Trophoblast cell (in vitro differentiated cells and primary cell): ENCODE measurements at regions not wholly inside any gene's neighbourhood (a gene's known extent, or its start where the extent isn't known, plus 50 kb on each side); places are given as distances from the start of the nearest gene placed in this dataset.
A peak's percentile ranks its signal among the peaks of the same experiment; 100 is the strongest.

Experiments used
- DNase-seq, 2 donors: peaks; one replicate each; pipeline ENCODE4 v3.0.0-alpha.2; 2016
- H2AFZ ChIP-seq: 2 replicates; pipeline ENCODE4 v1.6.1; 2013; ENCODE audit warnings: low read length, moderate library complexity, mild to moderate bottlenecking; ENCODE audit not compliant: insufficient read depth, poor library complexity
- H2AK5ac ChIP-seq: 2 replicates; pipeline ENCODE4 v1.6.1; 2013; ENCODE audit warnings: mild to moderate bottlenecking, low read length
- H2BK120ac ChIP-seq: 2 replicates; pipeline ENCODE4 v1.6.1; 2013; ENCODE audit warnings: low read length, mild to moderate bottlenecking, moderate library complexity; ENCODE audit not compliant: insufficient read depth, poor library complexity
- H2BK12ac ChIP-seq: 2 replicates; pipeline ENCODE4 v1.6.1; 2013; ENCODE audit warnings: mild to moderate bottlenecking, low read length, moderate library complexity
- H2BK5ac ChIP-seq: 2 replicates; pipeline ENCODE4 v1.6.1; 2013; ENCODE audit warnings: low read length, low read depth, moderate library complexity, mild to moderate bottlenecking; ENCODE audit not compliant: poor library complexity
- H3K14ac ChIP-seq: 2 replicates; pipeline ENCODE4 v1.6.1; 2013; ENCODE audit warnings: mild to moderate bottlenecking, low read length
- H3K18ac ChIP-seq: 2 replicates; pipeline ENCODE4 v1.6.1; 2013; ENCODE audit warnings: mild to moderate bottlenecking, low read length
- H3K23ac ChIP-seq: 2 replicates; pipeline ENCODE4 v1.6.1; 2013; ENCODE audit warnings: low read length
- H3K27ac ChIP-seq: 2 replicates; pipeline ENCODE4 v1.5.1; 2013; ENCODE audit warnings: low read depth, mild to moderate bottlenecking, inconsistent platforms, low read length, moderate library complexity
- H3K27me3 ChIP-seq: 2 replicates; pipeline ENCODE4 v1.6.1; 2013; ENCODE audit warnings: inconsistent platforms, mild to moderate bottlenecking, low read length, moderate library complexity; ENCODE audit not compliant: insufficient read depth
- H3K36me3 ChIP-seq, 2 experiments: 1 replicate in 1 of 2; 2 replicates in 1 of 2; pipeline ENCODE4 v1.6.1; 2013; ENCODE audit warnings: low read length in 2 of 2, mild to moderate bottlenecking in 2 of 2, moderate library complexity in 1 of 2; ENCODE audit not compliant: insufficient read depth in 2 of 2, control insufficient read depth in 1 of 2
- H3K4ac ChIP-seq: 2 replicates; pipeline ENCODE4 v1.6.1; 2013; ENCODE audit warnings: low read depth, mild to moderate bottlenecking, low read length, moderate library complexity
- H3K4me1 ChIP-seq, 2 experiments: 1 replicate in 1 of 2; 2 replicates in 1 of 2; pipeline ENCODE4 v1.6.1; 2013; ENCODE audit warnings: low read length in 2 of 2, mild to moderate bottlenecking in 2 of 2, moderate library complexity in 1 of 2; ENCODE audit not compliant: insufficient read depth in 2 of 2, control insufficient read depth in 1 of 2
- H3K4me2 ChIP-seq: 2 replicates; pipeline ENCODE4 v1.6.1; 2013; ENCODE audit warnings: inconsistent platforms, mild to moderate bottlenecking, low read length, moderate library complexity
- H3K4me3 ChIP-seq: 2 replicates; pipeline ENCODE4 v1.5.1; 2013; ENCODE audit warnings: mild to moderate bottlenecking, low read depth, low read length, inconsistent platforms
- H3K79me1 ChIP-seq: one replicate; pipeline ENCODE4 v1.6.1; 2013; ENCODE audit warnings: low read length
- H3K79me2 ChIP-seq: 2 replicates; pipeline ENCODE4 v1.6.1; 2013; ENCODE audit warnings: low read length, mild to moderate bottlenecking; ENCODE audit not compliant: control insufficient read depth, insufficient read depth, poor library complexity
- H3K9ac ChIP-seq: 2 replicates; pipeline ENCODE4 v1.6.1; 2013; ENCODE audit warnings: mild to moderate bottlenecking, low read length
- H3K9me3 ChIP-seq: 2 replicates; pipeline ENCODE4 v1.6.1; 2013; ENCODE audit warnings: low read depth, mild to moderate bottlenecking, control low read depth, inconsistent platforms, low read length; ENCODE audit not compliant: insufficient read depth
- H4K12ac ChIP-seq: 2 replicates; pipeline ENCODE4 v1.6.1; 2013; ENCODE audit warnings: low read depth, mild to moderate bottlenecking, low read length, moderate library complexity
- H4K8ac ChIP-seq: 2 replicates; pipeline ENCODE4 v1.6.1; 2013; ENCODE audit warnings: low read depth, mild to moderate bottlenecking, low read length, moderate library complexity
- H4K91ac ChIP-seq: one replicate; pipeline ENCODE4 v1.6.1; 2013; ENCODE audit warnings: low read depth, mild to moderate bottlenecking, low read length, moderate library complexity
- WGBS: extraction: QIAGEN DNeasy Blood & Tissue Kit; methylation state at CpG from one replicate; pipeline ENCODE4 v1.1.7; 2013; ENCODE audit warnings: missing lambda C conversion rate; ENCODE audit not compliant: insufficient read length, insufficient coverage; ENCODE audit errors: extremely low coverage; 5-methylcytosine and 5-hydroxymethylcytosine counted together

GRCh38 chr13:50130123-50130946, 115.1 kb downstream of the KCNRG start:
- Histone ChIP-seq H3K23ac (no peak overlapping the region), H3K27me3 (peaks cover 78% of the 10 kb centered on the region), H3K27ac (no peak overlapping the region), H3K9me3 (peaks cover 4% of the 10 kb centered on the region), H3K18ac (no peak overlapping the region), H3K9ac (no peak overlapping the region), H4K8ac (no peak overlapping the region), H2AK5ac (no peak overlapping the region), H3K36me3 (no peaks in the 10 kb centered on the region), H2BK120ac (no peak overlapping the region), H3K79me1 (peaks cover 3% of the 10 kb centered on the region), H2BK5ac (no peak overlapping the region), H3K4ac (no peak overlapping the region), H3K4me3 (no peak overlapping the region), H2BK12ac (no peak overlapping the region), H4K91ac (no peak overlapping the region), H3K14ac (no peak overlapping the region), H3K79me2 (peaks cover 2% of the 10 kb centered on the region), H3K4me2 (peak overlapping the region; percentile 59), H2AFZ (no peak overlapping the region), H3K4me1 (peaks cover 21 to 32% of the 10 kb centered on the region in 2 experiments), H4K12ac (no peak overlapping the region)
- peak; percentile 7 to 41 for DNase-seq
- WGBS: no CpG with 5 or more reads among the region's 63 CpGs

- Histone ChIP-seq H3K18ac (no peak overlapping the region), H3K4ac (no peak overlapping the region), H3K14ac (no peak overlapping the region), H3K4me2 (no peak overlapping the region), H3K27me3 (peaks cover 62% of the 10 kb centered on the region), H3K9me3 (peaks cover 4% of the 10 kb centered on the region), H2BK5ac (no peak overlapping the region), H3K36me3 (no peaks in the 10 kb centered on the region), H3K4me3 (no peak overlapping the region), H4K12ac (no peak overlapping the region), H3K23ac (no peak overlapping the region), H4K8ac (no peak overlapping the region), H3K4me1 (peaks cover 17 to 19% of the 10 kb centered on the region in 2 experiments), H2AK5ac (no peak overlapping the region), H3K27ac (no peak overlapping the region), H4K91ac (no peak overlapping the region), H3K79me2 (no peaks in the 10 kb centered on the region), H2AFZ (no peak overlapping the region), H3K79me1 (no peaks in the 10 kb centered on the region), H2BK12ac (no peak overlapping the region), H3K9ac (no peak overlapping the region), H2BK120ac (no peak overlapping the region)
- WGBS: no CpG with 5 or more reads among the region's 34 CpGs
- DNase-seq: no peak
Measured at GRCh38 chr13:50131920-50132903, 117.0 kb downstream of the KCNRG start.

- no peak for DNase-seq
- Histone ChIP-seq H3K27me3 (peaks cover 55% of the 10 kb centered on the region), H3K79me1 (no peaks in the 10 kb centered on the region), H4K12ac (no peak overlapping the region), H2AK5ac (no peak overlapping the region), H3K14ac (no peak overlapping the region), H4K8ac (no peak overlapping the region), H2BK5ac (no peak overlapping the region), H3K9ac (no peak overlapping the region), H4K91ac (no peak overlapping the region), H2AFZ (no peak overlapping the region), H3K23ac (no peak overlapping the region), H3K27ac (no peak overlapping the region), H3K4me3 (no peak overlapping the region), H3K79me2 (no peaks in the 10 kb centered on the region), H3K18ac (no peak overlapping the region), H3K4ac (no peak overlapping the region), H3K9me3 (peaks cover 4% of the 10 kb centered on the region), H3K4me1 (peaks cover 10 to 14% of the 10 kb centered on the region in 2 experiments), H3K36me3 (no peaks in the 10 kb centered on the region), H2BK120ac (no peak overlapping the region), H3K4me2 (peak overlapping the region; percentile 18), H2BK12ac (no peak overlapping the region)
- no CpG with 5 or more reads among the region's 23 CpGs for WGBS
Measured at GRCh38 chr13:50132904-50133357, 117.7 kb downstream of the KCNRG start.

GRCh38 chr13:50133358-50133953, 118.2 kb downstream of the KCNRG start:
- DNase-seq: no peak
- Histone ChIP-seq H2BK5ac (no peak overlapping the region), H4K91ac (no peak overlapping the region), H2BK120ac (no peak overlapping the region), H3K79me1 (no peaks in the 10 kb centered on the region), H3K79me2 (no peaks in the 10 kb centered on the region), H2AFZ (no peak overlapping the region), H3K36me3 (no peaks in the 10 kb centered on the region), H2BK12ac (no peak overlapping the region), H3K9ac (no peak overlapping the region), H3K18ac (no peak overlapping the region), H3K27me3 (peaks cover 50% of the 10 kb centered on the region), H3K4ac (no peak overlapping the region), H3K9me3 (peaks cover 4% of the 10 kb centered on the region), H3K4me3 (no peak overlapping the region), H4K12ac (no peak overlapping the region), H4K8ac (no peak overlapping the region), H2AK5ac (no peak overlapping the region), H3K4me2 (peak overlapping the region; percentile 39), H3K27ac (no peak overlapping the region), H3K23ac (no peak overlapping the region), H3K4me1 (peaks cover 9 to 14% of the 10 kb centered on the region in 2 experiments), H3K14ac (no peak overlapping the region)
- no CpG with 5 or more reads among the region's 48 CpGs for WGBS
